ENCODE measurements at regions not wholly inside any gene's neighbourhood (a gene's known extent, or its start where the extent isn't known, plus 50 kb on each side); places are given as distances from the start of the nearest gene placed in this dataset.

GRCh38 chr2:81481242-81481993 lies 1176.9 kb upstream of the LRRTM1 start:
- ATAC-seq (ENCODE audit: low read depth): no peak
- no peak for TF ChIP-seq CTCF (IDR thresholded peaks at IDR 0.05; ENCODE audit: poor library complexity, severe bottlenecking)
- H3K27ac ChIP-seq (ENCODE audit: poor library complexity, severe bottlenecking): no peak overlapping the region
- H3K4me3 ChIP-seq (ENCODE audit: severe bottlenecking): no peak overlapping the region
- H3K4me1 ChIP-seq (ENCODE audit: insufficient read depth, poor library complexity, severe bottlenecking): no peaks in the 10 kb centered on the region
- no peaks in the 10 kb centered on the region for H3K27me3 ChIP-seq (ENCODE audit: insufficient read depth, poor library complexity, severe bottlenecking)
- no peaks in the 10 kb centered on the region for H3K9me3 ChIP-seq (ENCODE audit: severe bottlenecking)
- no peaks in the 10 kb centered on the region for H3K36me3 ChIP-seq (ENCODE audit: low read depth)
- DNase-seq (ENCODE audit: low spot score): no peak

GRCh38 chr2:81467096-81467495 lies 1162.5 kb upstream of the LRRTM1 start:
- H3K36me3 ChIP-seq (ENCODE audit: low read depth): no peaks in the 10 kb centered on the region

GRCh38 chr2:81462420-81462819 lies 1157.9 kb upstream of the LRRTM1 start:
- Histone ChIP-seq H3K9me3 (ENCODE audit: severe bottlenecking) (no peaks in the 10 kb centered on the region), H3K27ac (ENCODE audit: poor library complexity, severe bottlenecking) (no peak overlapping the region), H3K4me1 (ENCODE audit: insufficient read depth, poor library complexity, severe bottlenecking) (no peaks in the 10 kb centered on the region), H3K27me3 (ENCODE audit: insufficient read depth, poor library complexity, severe bottlenecking) (no peaks in the 10 kb centered on the region), H3K4me3 (ENCODE audit: severe bottlenecking) (no peak overlapping the region), H3K36me3 (ENCODE audit: low read depth) (no peaks in the 10 kb centered on the region)
- DNase-seq (ENCODE audit: low spot score): no peak
- no peak for TF ChIP-seq CTCF (IDR thresholded peaks at IDR 0.05; ENCODE audit: poor library complexity, severe bottlenecking)
- no peak for ATAC-seq (ENCODE audit: low read depth)

More at GRCh38 chr2:81467096-81467495, 1162.5 kb upstream of the LRRTM1 start:
- DNase-seq (ENCODE audit: low spot score) (no peak), ATAC-seq (ENCODE audit: low read depth) (no peak)
- no peak overlapping the region for H3K4me3 ChIP-seq (ENCODE audit: severe bottlenecking)
- no peaks in the 10 kb centered on the region for H3K9me3 ChIP-seq (ENCODE audit: severe bottlenecking)
- no peaks in the 10 kb centered on the region for H3K4me1 ChIP-seq (ENCODE audit: insufficient read depth, poor library complexity, severe bottlenecking)
- no peak overlapping the region for H3K27ac ChIP-seq (ENCODE audit: poor library complexity, severe bottlenecking)
- H3K27me3 ChIP-seq (ENCODE audit: insufficient read depth, poor library complexity, severe bottlenecking): no peaks in the 10 kb centered on the region
- no peak for TF ChIP-seq CTCF (IDR thresholded peaks at IDR 0.05; ENCODE audit: poor library complexity, severe bottlenecking)

- Histone ChIP-seq H3K4me3 (ENCODE audit: severe bottlenecking) (no peak overlapping the region), H3K9me3 (ENCODE audit: severe bottlenecking) (no peaks in the 10 kb centered on the region), H3K36me3 (ENCODE audit: low read depth) (no peaks in the 10 kb centered on the region), H3K27me3 (ENCODE audit: insufficient read depth, poor library complexity, severe bottlenecking) (no peaks in the 10 kb centered on the region), H3K4me1 (ENCODE audit: insufficient read depth, poor library complexity, severe bottlenecking) (no peaks in the 10 kb centered on the region), H3K27ac (ENCODE audit: poor library complexity, severe bottlenecking) (no peak overlapping the region)
- TF ChIP-seq CTCF (IDR thresholded peaks at IDR 0.05; ENCODE audit: poor library complexity, severe bottlenecking): no peak
- no peak for DNase-seq (ENCODE audit: low spot score)
- no peak for ATAC-seq (ENCODE audit: low read depth)
Measured at GRCh38 chr2:81445176-81445575, 1140.6 kb upstream of the LRRTM1 start.

- ATAC-seq (ENCODE audit: low read depth): no peak
- Histone ChIP-seq H3K4me1 (ENCODE audit: insufficient read depth, poor library complexity, severe bottlenecking) (no peaks in the 10 kb centered on the region), H3K27me3 (ENCODE audit: insufficient read depth, poor library complexity, severe bottlenecking) (no peaks in the 10 kb centered on the region), H3K4me3 (ENCODE audit: severe bottlenecking) (no peak overlapping the region), H3K36me3 (ENCODE audit: low read depth) (no peaks in the 10 kb centered on the region), H3K27ac (ENCODE audit: poor library complexity, severe bottlenecking) (no peak overlapping the region), H3K9me3 (ENCODE audit: severe bottlenecking) (no peaks in the 10 kb centered on the region)
- TF ChIP-seq CTCF (IDR thresholded peaks at IDR 0.05; ENCODE audit: poor library complexity, severe bottlenecking): no peak
- no peak for DNase-seq (ENCODE audit: low spot score)
Measured at GRCh38 chr2:81437456-81438000, 1133.0 kb upstream of the LRRTM1 start.

Measured in RWPE2 (cell line).